ENCODE measurements at regions not wholly inside any gene's neighbourhood (a gene's known extent, or its start where the extent isn't known, plus 50 kb on each side); places are given as distances from the start of the nearest gene placed in this dataset.
"Not testable (repeated sequence)": the region's sequence is repeated elsewhere in the genome, so short reads cannot be mapped to it uniquely, and the experiment has no call there.

DNA sequence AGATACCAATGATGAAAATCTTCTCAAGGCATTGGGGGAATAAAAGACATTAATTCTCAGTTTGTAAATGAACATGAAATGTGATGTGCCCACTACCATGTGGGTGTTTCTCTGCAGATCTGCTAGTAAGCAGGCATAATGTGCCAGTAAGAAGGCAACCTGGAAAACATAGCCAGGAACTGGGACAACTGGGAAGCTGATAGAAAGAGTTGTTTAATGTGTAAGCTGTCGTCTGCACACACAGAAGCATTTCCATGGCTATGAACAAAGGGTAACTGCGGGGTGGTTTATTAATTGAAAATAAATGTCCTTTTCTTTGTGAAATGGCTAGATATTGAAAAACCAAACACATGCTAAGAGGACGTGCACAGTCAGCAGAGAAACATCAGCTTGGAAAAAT lies 52.0 kb downstream of the ZC3H11B start:
- no peak overlapping the region for H3K27ac Mint-ChIP-seq
- ATAC-seq (no peak), DNase-seq (no peak)
- H3K9me3 Mint-ChIP-seq, result peaks cover 0 to 4% of the 10 kb centered on the region in 2 donors
- H3K27me3 Mint-ChIP-seq, result no peaks in the 10 kb centered on the region
- no peaks in the 10 kb centered on the region for H3K4me1 Mint-ChIP-seq
- no peak overlapping the region for H3K4me3 Mint-ChIP-seq

DNA sequence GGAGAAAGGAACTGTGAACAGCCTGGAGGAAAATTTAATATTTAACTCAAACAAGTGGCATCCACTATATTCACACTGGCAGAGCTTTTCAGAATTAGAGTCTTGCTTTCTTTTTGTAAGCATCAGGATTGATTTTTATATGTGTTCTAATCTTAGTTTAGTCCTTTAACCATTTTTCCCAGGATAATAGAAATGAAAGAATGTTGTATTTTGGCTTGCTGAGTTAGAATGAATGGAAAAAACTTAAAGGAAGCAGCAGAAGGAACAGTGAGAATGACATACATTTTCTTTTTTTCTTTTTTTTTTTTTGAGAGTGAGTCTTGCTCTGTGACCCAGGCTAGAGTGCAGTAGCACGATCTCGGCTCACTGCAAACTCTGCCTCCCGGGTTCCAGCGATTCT lies 53.0 kb downstream of the ZC3H11B start:
- Mint-ChIP-seq H3K4me1 (no peaks in the 10 kb centered on the region), H3K27ac (no peak overlapping the region), H3K4me3 (no peak overlapping the region), H3K9me3 (peaks cover 0 to 4% of the 10 kb centered on the region in 2 donors), H3K27me3 (no peaks in the 10 kb centered on the region)
- ATAC-seq (no peak), DNase-seq (no peak)

- DNase-seq (no peak), ATAC-seq (no peak)
- no peaks in the 10 kb centered on the region for H3K9me3 Mint-ChIP-seq
- H3K4me3 Mint-ChIP-seq, result no peak overlapping the region
- no peak overlapping the region for H3K27ac Mint-ChIP-seq
- no peaks in the 10 kb centered on the region for H3K4me1 Mint-ChIP-seq
- H3K27me3 Mint-ChIP-seq, result no peaks in the 10 kb centered on the region
These were observed 57.1 kb downstream of the ZC3H11B start for GRCh38 chr1:219555806-219556205.

DNA sequence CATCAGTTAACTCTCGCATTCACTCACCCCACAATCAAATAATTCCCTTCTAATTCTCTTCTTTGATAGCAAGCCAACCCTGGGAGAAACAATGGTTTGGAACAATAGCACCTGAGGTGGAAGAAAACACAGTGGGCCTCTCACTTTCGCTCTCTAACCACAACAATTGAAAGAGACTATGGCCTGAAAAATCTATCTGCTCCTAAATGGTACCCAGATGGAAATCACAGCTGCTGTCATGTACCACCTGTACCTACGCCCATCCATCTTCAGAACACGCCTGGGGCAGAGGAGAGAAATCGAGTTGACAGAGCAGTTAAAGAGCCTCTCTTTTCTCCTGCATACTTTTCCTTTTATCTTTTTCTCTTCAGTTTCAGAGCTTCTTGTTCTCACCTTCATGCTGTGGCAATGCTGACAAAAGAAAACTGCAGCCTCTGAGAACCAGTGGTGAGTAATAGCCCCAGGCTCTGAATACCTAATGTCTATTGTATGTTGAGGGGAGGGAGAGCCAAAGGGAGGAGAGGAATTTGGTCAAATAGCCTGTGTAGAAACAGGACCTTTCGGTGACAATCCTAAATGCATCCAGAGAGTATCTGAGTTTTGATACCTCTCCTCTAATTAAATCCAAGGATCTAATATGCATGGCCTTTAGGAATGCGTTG lies 57.7 kb downstream of the ZC3H11B start:
- no peak overlapping the region for H3K27ac Mint-ChIP-seq
- no peaks in the 10 kb centered on the region for H3K4me1 Mint-ChIP-seq
- no peak overlapping the region for H3K4me3 Mint-ChIP-seq
- DNase-seq, result no peak
- ATAC-seq, result no peak
- no peaks in the 10 kb centered on the region for H3K9me3 Mint-ChIP-seq
- no peaks in the 10 kb centered on the region for H3K27me3 Mint-ChIP-seq

DNA sequence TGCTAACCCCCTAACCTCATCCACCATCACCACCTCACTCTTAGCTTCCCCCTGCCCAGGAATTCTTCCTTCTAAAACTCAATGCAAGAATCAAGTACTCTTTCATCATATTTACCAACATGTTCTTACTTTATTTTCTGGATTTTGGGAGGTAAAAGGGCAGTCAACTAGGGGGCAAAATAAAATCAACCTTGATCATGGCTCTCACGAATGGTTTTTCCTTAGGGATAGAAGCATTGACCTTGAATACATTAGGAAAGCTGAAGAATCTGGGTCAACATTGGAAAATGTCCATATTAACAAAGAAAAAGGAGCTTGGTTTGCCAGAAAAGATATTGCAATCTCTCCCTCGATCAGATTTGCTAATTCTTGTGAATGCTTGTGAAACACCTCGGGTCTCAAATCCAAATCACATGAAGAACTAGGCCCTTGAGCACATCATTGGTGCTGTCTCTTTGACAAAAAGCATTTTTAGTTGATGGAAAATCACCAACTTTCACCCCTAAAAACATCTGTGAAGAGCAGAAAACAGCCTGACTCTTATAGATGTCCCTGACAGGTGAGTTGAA lies 58.9 kb downstream of the ZC3H11B start:
- Mint-ChIP-seq H3K27ac (no peak overlapping the region), H3K4me1 (no peaks in the 10 kb centered on the region), H3K4me3 (no peak overlapping the region), H3K27me3 (no peaks in the 10 kb centered on the region), H3K9me3 (no peaks in the 10 kb centered on the region)
- no peak for DNase-seq
- no peak for ATAC-seq

GRCh38 chr1:219550201-219550600 lies 62.7 kb downstream of the ZC3H11B start:
- no peak for ATAC-seq
- H3K27me3 Mint-ChIP-seq, result no peaks in the 10 kb centered on the region

DNA sequence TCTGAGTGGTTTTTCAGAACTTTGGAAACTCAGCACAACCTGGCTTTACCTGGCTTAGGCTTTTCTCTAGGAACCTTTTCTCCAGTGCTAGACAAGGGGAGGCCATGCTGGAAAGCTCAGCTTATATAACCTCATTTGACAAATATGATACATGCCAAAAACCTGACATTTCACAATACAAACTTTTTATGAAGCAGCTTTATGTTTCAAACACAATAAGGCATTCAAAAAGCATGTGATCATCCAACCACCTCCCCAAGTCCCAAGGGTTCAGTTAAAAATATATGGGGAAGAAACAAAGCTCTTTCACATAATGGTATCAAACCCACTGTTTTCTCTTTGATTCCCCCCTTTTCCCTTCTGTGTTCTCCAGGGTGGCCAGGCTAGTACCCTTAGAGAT lies 63.7 kb downstream of the ZC3H11B start:
- DNase-seq, result no peak
- Mint-ChIP-seq H3K4me3 (no peak overlapping the region), H3K27ac (no peak overlapping the region), H3K9me3 (peaks cover 4 to 18% of the 10 kb centered on the region in 2 donors), H3K4me1 (no peaks in the 10 kb centered on the region), H3K27me3 (no peaks in the 10 kb centered on the region)
- no peak for ATAC-seq

More at GRCh38 chr1:219550201-219550600, 62.7 kb downstream of the ZC3H11B start:
- no peak overlapping the region for H3K27ac Mint-ChIP-seq
- H3K4me1 Mint-ChIP-seq, result no peaks in the 10 kb centered on the region
- no peak for DNase-seq
- H3K9me3 Mint-ChIP-seq, result peaks cover 0 to 12% of the 10 kb centered on the region in 2 donors
- no peak overlapping the region for H3K4me3 Mint-ChIP-seq

GRCh38 chr1:219548386-219548785 lies 64.5 kb downstream of the ZC3H11B start:
- DNase-seq, result no peak
- Mint-ChIP-seq H3K27me3 (no peaks in the 10 kb centered on the region), H3K9me3 (peaks cover 8 to 22% of the 10 kb centered on the region in 2 donors), H3K4me1 (no peaks in the 10 kb centered on the region), H3K27ac (no peak overlapping the region), H3K4me3 (no peak overlapping the region)
- ATAC-seq, result no peak

GRCh38 chr1:219545756-219546155 lies 67.1 kb downstream of the ZC3H11B start:
- DNase-seq, H3K27me3 Mint-ChIP-seq, H3K4me1 Mint-ChIP-seq, H3K4me3 Mint-ChIP-seq, H3K27ac Mint-ChIP-seq: not testable (repeated sequence)
- peak; percentile 60 for ATAC-seq
- H3K9me3 Mint-ChIP-seq, result peaks cover 8 to 23% of the 10 kb centered on the region in 2 donors

DNA sequence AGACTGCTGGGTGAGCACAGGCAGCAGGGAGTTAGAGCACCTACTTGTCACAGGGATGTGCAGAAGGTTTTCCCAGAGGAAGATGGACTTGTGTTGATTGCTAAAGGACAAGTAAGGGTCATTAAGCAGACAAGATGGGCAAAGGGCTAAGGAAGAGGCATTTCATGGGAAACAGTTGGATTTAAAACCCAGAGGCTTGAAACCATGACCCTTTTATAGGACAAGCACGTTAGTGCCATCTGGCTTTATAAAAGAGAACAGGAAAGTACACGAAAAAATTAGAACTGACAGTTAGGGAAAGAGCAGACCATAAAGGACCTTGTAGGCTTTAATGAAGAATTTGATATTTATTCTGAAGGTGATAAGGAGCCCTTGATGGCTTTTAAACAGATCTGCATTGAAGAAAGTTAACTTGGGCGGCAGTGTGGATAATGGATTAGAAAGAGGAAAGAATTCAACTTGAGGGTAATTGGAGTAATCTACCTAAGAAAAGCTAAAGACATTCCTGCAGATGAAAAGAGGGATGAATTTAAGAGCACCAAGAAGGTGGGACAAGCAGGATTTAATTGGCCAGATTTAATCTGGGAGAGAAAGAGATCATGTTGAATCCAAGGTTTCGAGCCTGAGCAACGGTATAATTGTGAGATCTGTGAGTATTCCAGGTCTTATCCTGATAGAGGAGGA lies 68.6 kb downstream of the ZC3H11B start:
- Mint-ChIP-seq H3K9me3 (peaks cover 8 to 26% of the 10 kb centered on the region in 2 donors), H3K4me3 (no peak overlapping the region), H3K27ac (no peak overlapping the region), H3K4me1 (no peaks in the 10 kb centered on the region), H3K27me3 (no peaks in the 10 kb centered on the region)
- ATAC-seq (no peak), DNase-seq (no peak)

DNA sequence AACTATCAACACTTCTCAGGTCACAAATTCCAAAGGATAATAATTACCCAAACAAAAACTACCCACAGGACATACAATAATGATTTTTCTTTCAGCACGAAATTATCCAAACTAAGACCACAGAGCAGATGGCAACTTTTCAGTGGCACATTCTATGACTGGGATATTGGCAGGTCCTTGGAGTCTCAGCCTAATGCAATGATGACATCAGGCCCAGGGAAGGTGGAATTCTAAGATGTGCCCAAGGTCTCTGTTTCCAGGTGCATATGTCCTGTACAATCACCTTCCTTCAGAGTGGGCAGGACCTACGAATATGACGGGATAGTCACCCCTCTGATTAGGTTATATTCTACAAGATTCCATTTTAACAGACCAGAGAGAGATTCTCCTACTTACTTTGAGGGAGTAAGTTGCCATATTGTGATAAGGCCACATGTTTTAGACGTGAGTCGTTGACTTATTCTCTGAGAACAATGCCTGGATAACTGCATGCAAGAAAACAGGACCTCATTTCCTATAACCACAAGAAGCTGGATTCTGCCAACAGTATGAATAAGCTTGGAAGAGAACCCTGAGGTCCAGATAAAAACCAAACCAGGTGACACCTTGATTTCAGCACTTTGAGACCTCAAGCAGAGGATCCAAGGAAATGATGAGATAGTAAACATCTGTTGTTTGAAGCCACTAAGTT lies 69.9 kb downstream of the ZC3H11B start:
- Mint-ChIP-seq H3K4me3 (no peak overlapping the region), H3K4me1 (no peaks in the 10 kb centered on the region), H3K9me3 (peaks cover 8 to 22% of the 10 kb centered on the region in 2 donors), H3K27me3 (no peaks in the 10 kb centered on the region), H3K27ac (no peak overlapping the region)
- DNase-seq, result no peak
- no peak for ATAC-seq

DNA sequence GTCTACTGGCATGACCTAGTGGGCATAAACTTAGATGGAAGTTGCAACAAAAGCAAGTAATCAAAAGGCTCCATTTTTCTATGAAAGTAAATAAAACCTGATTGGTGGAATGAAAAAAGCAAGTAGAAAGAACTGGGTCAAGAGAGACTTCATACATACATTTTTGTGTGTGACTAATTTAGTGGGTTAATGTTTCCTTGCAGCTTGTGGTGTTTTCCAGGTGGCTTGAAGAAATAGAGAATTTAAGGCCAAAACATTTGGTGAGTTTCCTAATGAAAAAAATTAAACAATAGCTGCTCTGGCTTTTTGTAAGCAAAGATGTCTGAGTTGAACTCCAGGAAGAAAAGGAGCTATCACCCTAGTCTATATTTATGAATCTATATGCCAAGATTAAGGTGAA lies 71.0 kb downstream of the ZC3H11B start:
- ATAC-seq, result no peak
- H3K4me1 Mint-ChIP-seq, result no peaks in the 10 kb centered on the region
- H3K27me3 Mint-ChIP-seq, result no peaks in the 10 kb centered on the region
- peaks cover 8 to 14% of the 10 kb centered on the region in 2 donors for H3K9me3 Mint-ChIP-seq
- no peak overlapping the region for H3K27ac Mint-ChIP-seq
- no peak for DNase-seq
- H3K4me3 Mint-ChIP-seq, result no peak overlapping the region

- Mint-ChIP-seq H3K9me3 (peaks cover 12 to 13% of the 10 kb centered on the region in 2 donors), H3K4me3 (no peak overlapping the region), H3K4me1 (no peaks in the 10 kb centered on the region), H3K27me3 (no peaks in the 10 kb centered on the region), H3K27ac (no peak overlapping the region)
- DNase-seq (no peak), ATAC-seq (no peak)
These were observed 73.2 kb downstream of the ZC3H11B start for GRCh38 chr1:219539645-219540254.

- H3K9me3 Mint-ChIP-seq, result peaks cover 4 to 5% of the 10 kb centered on the region in 2 donors
- no peaks in the 10 kb centered on the region for H3K4me1 Mint-ChIP-seq
- DNase-seq, result no peak
- H3K27me3 Mint-ChIP-seq, result no peaks in the 10 kb centered on the region
- ATAC-seq, result no peak
- no peak overlapping the region for H3K27ac Mint-ChIP-seq
- no peak overlapping the region for H3K4me3 Mint-ChIP-seq
These were observed 74.0 kb downstream of the ZC3H11B start for GRCh38 chr1:219538886-219539285.

GRCh38 chr1:219537223-219537631 lies 75.7 kb downstream of the ZC3H11B start:
- no peaks in the 10 kb centered on the region for H3K4me1 Mint-ChIP-seq
- H3K27ac Mint-ChIP-seq, result no peak overlapping the region
- peaks cover 4 to 10% of the 10 kb centered on the region in 2 donors for H3K9me3 Mint-ChIP-seq

More at GRCh38 chr1:219537223-219537631, 75.7 kb downstream of the ZC3H11B start:
- Mint-ChIP-seq H3K4me3 (no peak overlapping the region), H3K27me3 (no peaks in the 10 kb centered on the region)
- DNase-seq (no peak), ATAC-seq (no peak)

Data from stimulated activated naive CD8-positive, alpha-beta T cell treated with anti-CD3 and anti-CD28 coated beads, Interleukin-15, amount 100 ng/mL, for 72 hours (primary cell).